Adrenal gland (tissue), 5 donors: ENCODE measurements at regions not wholly inside any gene's neighbourhood (a gene's known extent, or its start where the extent isn't known, plus 50 kb on each side); places are given as distances from the start of the nearest gene placed in this dataset.

Experiments used
- POLR2A ChIP-seq, 2 donors: fragments of 450-650 bp; IDR thresholded peaks; one replicate each; pipeline ENCODE4 v1.6.1; 2017; ENCODE audit warnings: antibody characterized with exemption in 2 of 2, mild to moderate bottlenecking in 2 of 2, moderate library complexity in 1 of 2
- TF ChIP-seq, protein P1 (sequence below), 6 experiments: fragments of 450-650 bp in 4 of 6; fragments of 200-600 bp in 2 of 6; sonication (generic) in 1 of 6; IDR thresholded peaks; 1 replicate in 5 of 6; 2 replicates in 1 of 6; pipeline versions ENCODE4 v1.5.1 to v1.8.0; 2016 to 2021; ENCODE audit warnings: antibody characterized with exemption in 6 of 6, mild to moderate bottlenecking in 2 of 6, moderate library complexity in 1 of 6
- donor health status: DM: no; HTN: no; CAD: no.

DNA sequence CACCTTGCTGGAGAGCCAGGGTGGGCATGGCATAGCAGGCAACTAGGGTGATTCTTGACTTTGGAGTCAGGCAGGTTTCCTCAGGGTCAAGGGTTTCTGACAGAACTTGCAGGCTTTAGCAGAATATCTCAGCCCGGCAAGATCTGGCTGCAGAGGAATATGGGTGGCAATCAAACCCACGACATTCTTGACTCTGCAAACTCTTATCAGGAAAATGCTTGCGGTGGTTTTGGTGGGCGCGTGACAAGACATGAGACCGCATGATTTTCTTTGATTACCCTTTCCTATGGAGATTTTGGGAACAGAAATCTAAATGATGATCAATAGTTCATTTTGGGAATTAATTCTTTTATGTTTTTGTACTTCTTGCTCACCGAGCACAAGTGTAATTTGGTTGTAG lies 449.5 kb downstream of the VRK1 start:
- TF ChIP-seq, protein P1, sequence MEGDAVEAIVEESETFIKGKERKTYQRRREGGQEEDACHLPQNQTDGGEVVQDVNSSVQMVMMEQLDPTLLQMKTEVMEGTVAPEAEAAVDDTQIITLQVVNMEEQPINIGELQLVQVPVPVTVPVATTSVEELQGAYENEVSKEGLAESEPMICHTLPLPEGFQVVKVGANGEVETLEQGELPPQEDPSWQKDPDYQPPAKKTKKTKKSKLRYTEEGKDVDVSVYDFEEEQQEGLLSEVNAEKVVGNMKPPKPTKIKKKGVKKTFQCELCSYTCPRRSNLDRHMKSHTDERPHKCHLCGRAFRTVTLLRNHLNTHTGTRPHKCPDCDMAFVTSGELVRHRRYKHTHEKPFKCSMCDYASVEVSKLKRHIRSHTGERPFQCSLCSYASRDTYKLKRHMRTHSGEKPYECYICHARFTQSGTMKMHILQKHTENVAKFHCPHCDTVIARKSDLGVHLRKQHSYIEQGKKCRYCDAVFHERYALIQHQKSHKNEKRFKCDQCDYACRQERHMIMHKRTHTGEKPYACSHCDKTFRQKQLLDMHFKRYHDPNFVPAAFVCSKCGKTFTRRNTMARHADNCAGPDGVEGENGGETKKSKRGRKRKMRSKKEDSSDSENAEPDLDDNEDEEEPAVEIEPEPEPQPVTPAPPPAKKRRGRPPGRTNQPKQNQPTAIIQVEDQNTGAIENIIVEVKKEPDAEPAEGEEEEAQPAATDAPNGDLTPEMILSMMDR (IDR thresholded peaks at IDR 0.05): no peak
- TF ChIP-seq POLR2A (IDR thresholded peaks at IDR 0.05): no peak
